Panc1 (cell line): ENCODE measurements at regions not wholly inside any gene's neighbourhood (a gene's known extent, or its start where the extent isn't known, plus 50 kb on each side); places are given as distances from the start of the nearest gene placed in this dataset.

ENCODE experiments used
- POLR2AphosphoS5 ChIP-seq: IDR thresholded peaks from 2 replicates; pipeline ENCODE4 v1.6.1; 2012; ENCODE audit warnings: mild to moderate bottlenecking, low read depth, low read length, moderate library complexity
- REST ChIP-seq, 2 experiments: IDR thresholded peaks; 2 replicates each; pipeline ENCODE4 v1.6.1; 2011 to 2012; ENCODE audit warnings: low read depth in 2 of 2, control low read depth in 1 of 2, low read length in 1 of 2, mild to moderate bottlenecking in 1 of 2, moderate library complexity in 1 of 2; ENCODE audit not compliant: insufficient read depth in 1 of 2
- TCF7L2 ChIP-seq: IDR thresholded peaks from 2 replicates; pipeline ENCODE4 v1.6.1; 2011; ENCODE audit warnings: mild to moderate bottlenecking, low read depth, low read length, inconsistent platforms
- TF ChIP-seq, protein P1 (sequence below): fragments of 450-650 bp; IDR thresholded peaks from 2 replicates; pipeline ENCODE4 v1.5.1; 2017; ENCODE audit warnings: mild to moderate bottlenecking

GRCh38 chr20:53738039-53738944, 144.7 kb upstream of the ZNF217 start:
- TF ChIP-seq POLR2AphosphoS5: peak; percentile 71; the same call in 1 of the 2 replicates
- 0 out of 2 replicates have a peak, but pooled peaks have one; percentile 39 for TF ChIP-seq TCF7L2
- no peak for TF ChIP-seq REST (IDR thresholded peaks at IDR 0.05; ENCODE audit: insufficient read depth in 1 of 2, low read depth in 2 of 2, low read length in 1 of 2)
- TF ChIP-seq, protein P1, sequence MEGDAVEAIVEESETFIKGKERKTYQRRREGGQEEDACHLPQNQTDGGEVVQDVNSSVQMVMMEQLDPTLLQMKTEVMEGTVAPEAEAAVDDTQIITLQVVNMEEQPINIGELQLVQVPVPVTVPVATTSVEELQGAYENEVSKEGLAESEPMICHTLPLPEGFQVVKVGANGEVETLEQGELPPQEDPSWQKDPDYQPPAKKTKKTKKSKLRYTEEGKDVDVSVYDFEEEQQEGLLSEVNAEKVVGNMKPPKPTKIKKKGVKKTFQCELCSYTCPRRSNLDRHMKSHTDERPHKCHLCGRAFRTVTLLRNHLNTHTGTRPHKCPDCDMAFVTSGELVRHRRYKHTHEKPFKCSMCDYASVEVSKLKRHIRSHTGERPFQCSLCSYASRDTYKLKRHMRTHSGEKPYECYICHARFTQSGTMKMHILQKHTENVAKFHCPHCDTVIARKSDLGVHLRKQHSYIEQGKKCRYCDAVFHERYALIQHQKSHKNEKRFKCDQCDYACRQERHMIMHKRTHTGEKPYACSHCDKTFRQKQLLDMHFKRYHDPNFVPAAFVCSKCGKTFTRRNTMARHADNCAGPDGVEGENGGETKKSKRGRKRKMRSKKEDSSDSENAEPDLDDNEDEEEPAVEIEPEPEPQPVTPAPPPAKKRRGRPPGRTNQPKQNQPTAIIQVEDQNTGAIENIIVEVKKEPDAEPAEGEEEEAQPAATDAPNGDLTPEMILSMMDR: no peak
